T-helper 2 cell treated with Interferon-gamma antibody and Interleukin-4, amounts not matched to agents 100 ng/mL and 5 ng/mL, for 36 hours (primary cell): ENCODE measurements at regions not wholly inside any gene's neighbourhood (a gene's known extent, or its start where the extent isn't known, plus 50 kb on each side); places are given as distances from the start of the nearest gene placed in this dataset.
"Not testable (repeated sequence)": the region's sequence is repeated elsewhere in the genome, so short reads cannot be mapped to it uniquely, and the experiment has no call there.

Experiments
- intact Hi-C: fragments of 100-400 bp; cut with micrococcal nuclease; formaldehyde crosslinking; loops from one replicate; pipeline ENCODE4 v1.15.1; 2023

DNA sequence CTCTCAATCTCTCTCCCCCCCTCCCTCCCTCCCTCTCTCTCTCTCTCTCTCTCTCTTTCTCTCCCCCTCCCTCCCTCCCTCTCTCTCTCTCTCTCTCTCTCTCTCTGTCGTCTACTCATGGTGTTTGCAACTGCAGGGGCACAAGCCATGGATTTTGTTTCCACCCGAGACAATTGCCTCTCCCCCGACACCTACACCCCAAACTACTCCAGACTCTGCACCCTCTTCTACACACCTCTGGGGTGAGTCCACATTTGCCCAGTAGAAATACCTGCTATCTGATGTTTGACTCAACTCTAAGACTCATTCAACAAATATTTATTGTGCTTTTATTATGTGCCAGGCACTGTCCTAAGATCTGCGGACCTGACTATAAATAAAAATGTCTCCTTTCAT, 93.7 kb downstream of the TMEM17 start:
- intact Hi-C loops = loop anchor here (1.0 to 5.0 kb wide), 4 partner anchors 105 to 494 kb away; no protein-coding TSS in a partner anchor

DNA sequence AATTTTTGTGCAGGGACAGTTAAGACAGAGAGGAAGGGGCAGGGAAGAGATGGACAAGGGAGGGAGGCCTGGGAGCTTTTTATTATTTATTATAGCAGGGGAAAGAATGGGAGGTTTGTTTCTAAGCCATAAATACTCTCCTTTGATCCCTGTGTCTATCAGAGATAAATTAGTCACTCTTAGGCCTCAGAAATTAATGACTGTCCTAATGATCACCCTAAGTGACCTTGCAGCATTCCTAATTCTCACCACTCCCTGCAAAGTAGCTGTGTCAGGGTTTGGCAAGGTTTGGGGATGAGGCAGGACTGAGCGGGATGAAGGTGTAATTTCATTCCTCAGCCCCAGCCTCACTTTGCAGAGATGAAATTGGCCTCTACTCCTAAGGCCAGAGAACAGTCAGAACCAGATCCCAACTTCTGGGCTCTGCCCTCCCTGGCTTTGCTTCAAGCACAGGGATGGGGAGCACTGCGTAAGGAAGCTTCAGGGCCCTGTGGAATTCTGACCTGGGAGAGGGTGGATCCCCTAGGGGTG, 95.0 kb downstream of the TMEM17 start:
- intact Hi-C loops = loop anchor here (5.0 kb wide), 1 partner anchor 104 kb away; no protein-coding TSS in a partner anchor

DNA sequence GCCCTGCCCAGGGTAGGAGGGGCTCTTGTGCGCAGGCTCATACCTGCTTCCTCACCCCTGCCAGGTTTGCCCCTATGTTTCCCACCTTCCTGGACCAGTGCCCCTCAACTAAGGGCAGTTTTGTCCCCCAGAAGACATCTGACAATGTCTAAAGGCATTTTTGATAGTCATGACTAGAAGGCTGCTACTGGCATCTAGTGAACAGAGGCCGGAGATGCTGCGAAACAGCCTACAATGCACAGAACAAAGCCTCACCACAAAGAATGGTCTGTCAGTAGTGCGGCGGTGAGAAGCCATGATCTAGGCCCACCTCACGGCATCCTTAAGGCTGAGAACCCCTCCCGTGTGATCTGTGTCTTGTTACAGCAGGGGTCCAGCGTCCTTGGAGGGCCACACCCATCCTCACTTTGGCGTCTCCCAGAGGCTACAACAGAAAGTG, 96.0 kb downstream of the TMEM17 start:
- intact Hi-C loops = loop anchor here (5.0 kb wide), 1 partner anchor 103 kb away; no protein-coding TSS in a partner anchor

DNA sequence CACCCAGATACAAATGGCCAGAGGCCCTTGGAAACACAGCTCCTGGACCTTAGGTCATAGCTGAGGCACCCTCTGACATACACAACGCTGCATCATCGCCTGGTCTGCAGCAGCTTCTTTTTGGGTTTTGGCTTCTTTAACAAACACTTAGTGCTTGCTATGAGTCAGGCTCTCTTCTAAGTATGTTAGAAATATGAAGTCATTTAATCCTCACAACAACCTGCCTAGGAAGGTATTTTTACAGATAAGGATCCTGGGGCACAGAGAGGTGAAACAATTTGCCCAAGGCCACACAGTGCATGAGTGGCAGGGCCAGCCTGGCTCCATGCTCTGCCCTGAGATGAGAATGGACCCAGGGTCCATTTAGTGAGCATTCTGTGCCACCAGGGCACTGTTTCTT, 96.6 kb downstream of the TMEM17 start:
- intact Hi-C loops = no loop called here

DNA sequence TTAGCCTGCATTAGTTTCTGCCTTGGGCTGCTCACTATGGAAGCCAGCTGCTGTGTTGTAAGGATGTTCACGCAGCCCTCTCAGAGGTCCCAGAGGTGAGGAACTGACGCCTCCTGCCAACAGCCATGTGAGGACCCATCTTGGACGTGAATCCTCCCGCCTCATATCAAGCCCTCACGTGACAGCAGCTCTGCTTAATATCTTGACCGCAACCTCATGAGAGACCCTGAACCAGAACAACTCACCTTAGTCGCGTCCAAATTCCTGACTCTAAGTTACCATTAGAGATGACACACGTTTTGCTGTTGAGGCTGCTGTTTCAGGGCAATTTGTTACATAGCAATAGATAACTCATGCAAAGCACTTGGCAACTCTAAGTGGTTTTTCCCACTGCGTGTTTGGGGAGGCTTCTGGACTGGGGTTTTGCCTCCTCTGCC, 97.7 kb downstream of the TMEM17 start:
- intact Hi-C loops = no loop called here

DNA sequence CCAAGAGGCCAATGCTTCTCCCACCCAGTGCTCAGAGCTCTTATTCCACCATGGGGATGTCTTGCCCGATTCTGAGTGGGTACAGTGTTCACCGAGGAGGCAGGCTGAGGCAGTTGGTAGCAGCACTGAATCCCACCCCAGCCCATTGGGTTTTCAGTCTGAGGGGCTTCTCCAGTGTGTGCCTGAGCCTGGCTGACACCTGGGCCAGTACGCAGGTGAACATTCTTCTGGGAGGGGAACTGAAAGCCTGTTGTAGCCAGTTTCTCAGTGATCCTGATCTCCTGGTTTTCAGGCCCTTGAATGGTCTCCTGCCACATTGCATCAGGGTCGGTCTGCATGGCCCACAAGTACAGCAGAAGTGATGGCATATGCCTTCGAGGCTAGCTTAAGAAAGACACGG, 98.2 kb downstream of the TMEM17 start:
- intact Hi-C loops = no loop called here

DNA sequence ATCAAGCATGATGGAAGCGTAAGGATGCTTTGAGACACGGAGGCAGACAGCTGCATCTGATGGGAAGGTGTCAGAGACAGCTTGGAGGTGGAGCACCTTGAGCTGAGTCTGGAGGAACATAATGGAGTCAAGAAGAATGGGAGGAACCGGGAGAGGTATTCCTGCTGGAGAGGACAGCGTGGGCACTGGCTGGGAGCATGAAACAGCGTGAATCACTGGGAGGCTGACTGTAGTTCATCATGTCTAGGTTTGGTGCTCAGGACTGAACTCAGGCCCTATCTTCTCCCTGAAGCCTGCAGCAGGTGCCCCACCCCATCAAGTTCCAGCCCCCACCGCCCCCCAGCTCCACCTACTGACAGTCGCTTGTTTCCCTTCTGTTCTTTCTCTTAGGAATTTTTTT, 98.6 kb downstream of the TMEM17 start:
- intact Hi-C loops = no loop called here

DNA sequence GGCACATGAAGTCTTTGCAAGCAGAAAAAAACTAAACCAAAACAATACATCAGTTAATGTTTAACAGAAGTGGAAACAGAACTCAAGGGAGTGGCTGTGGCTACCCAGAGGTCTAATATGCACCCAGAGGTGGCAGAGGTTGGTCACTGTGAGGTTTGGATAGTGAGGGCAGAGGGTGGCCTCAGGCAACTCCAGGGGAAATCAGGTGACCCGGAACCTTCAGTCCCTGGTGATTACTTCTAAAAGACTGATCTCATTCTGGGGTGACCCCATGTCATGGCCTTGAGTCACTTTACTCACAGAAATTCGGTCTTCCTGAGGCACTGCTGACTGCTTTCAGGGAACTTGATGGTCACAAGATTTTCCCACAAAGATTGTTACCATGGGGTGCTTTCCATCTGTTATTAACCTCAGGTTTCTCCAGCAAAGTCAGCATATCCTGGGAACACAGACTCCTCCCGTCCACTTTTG, 99.4 kb downstream of the TMEM17 start:
- intact Hi-C loops = no loop called here

DNA sequence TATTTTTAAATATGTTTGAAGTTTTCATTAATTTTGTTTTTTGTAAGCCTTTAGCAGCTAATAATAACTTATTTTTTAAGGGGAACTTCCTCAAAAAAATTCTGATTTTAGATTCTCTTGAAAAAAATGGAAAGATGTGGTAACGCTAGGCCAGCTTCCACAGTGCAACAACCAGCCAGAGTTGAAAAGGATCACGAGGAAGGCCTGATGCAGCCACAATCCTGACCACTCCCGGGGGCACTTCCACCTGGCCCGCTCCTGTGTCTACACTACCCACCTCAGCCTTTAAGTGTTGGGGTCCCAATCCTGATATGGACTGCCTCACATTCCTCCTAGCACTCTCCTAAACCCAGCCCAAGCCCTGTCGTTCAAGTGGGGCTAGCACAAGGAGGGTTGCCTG, 101.1 kb downstream of the TMEM17 start:
- intact Hi-C loops = no loop called here

DNA sequence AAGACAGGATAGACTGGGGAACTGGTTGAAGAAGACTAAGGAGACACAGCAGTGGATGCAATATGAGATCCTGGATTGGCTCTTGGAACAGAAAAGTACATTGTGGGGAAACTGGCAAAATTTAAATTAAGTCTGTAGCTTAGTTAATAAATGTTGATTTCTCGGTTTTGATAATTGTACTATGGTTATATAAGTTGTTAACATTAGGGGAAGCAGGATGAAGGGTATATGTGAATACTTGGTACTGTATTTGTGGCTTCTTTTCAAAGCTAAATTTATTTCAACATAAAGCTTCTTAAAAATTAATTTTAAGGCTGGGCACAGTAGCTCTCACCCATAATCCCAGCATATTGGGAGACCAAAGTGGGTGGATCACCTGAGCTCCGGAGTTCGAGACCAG, 103.8 kb downstream of the TMEM17 start:
- intact Hi-C loops = no loop called here

DNA sequence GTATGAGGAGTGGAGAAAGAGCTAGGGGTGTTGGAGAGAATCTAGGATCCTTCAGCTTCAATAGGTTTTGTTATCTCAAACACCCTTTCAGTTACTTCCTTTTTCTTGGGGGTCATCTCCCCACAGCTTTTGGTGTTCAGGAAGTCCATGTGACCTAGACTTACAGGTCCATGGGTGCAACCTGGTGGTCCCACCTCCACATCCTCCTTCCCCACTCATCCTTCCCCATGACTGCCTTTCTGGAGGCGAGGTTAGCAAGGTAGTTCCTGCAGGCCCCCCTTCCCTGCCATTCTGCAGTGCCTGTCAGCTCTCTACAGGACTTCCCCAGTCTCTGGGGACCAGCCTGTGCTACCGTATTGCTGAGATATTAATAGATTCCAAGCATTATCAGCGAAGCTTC, 107.6 kb downstream of the TMEM17 start:
- intact Hi-C loops = no loop called here

DNA sequence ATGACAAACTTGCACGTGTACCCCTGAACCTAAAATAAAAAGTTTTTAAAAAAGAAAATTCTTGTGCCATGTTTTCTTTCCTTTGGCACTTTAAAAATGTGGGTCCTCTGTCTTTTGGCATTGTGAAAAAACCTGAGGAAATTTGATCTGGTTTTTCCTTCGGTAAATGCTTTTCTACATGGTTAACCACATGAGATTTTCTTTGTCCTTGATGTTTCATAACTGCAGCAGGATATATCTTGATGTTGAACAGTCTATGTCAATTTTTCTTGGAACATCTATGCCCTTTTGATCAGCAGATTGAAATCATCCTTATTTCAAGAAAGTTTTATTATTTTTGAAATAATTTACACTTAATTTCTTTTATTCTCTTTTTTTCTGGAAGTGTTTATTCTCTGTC, 109.1 kb downstream of the TMEM17 start:
- intact Hi-C loops = no loop called here

DNA sequence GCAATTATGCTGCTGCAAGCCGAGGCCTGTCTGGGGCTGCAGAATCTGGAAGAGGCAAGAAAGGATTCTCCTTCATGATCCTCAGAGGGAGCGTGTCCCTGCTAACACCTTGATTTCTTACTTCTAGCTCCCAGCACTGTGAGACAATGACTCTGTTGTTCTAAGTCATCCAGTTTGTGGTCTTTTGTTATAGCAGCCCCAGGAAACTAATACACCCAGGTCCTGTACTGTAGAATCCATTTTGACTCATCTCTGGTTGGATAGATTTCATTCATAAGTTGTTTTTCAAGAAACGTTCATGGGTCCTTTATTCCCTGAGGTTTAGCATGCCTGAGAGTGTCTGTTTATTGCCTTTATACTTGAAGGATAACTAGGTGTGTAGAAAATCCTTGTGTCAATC, 112.7 kb downstream of the TMEM17 start:
- intact Hi-C loops = no loop called here

DNA sequence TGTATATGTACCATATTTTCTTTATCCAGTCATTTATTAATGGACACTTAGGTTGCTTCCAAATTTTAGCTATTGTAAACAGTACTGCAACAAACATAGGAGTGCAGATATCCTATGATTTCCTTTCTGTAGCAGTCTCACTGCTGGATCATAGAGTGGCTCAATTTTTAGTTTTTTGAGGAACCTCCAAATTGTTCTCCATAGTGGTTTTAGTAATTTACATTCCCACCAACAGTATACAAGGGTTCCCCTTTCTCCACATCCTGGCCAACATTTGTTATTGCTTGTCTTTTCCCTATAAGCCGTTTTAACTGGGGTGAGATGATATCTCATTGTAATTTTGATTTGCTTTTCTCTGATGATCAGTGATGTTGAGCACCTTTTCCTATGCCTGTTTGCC, 114.3 kb downstream of the TMEM17 start:
- intact Hi-C loops = no loop called here

DNA sequence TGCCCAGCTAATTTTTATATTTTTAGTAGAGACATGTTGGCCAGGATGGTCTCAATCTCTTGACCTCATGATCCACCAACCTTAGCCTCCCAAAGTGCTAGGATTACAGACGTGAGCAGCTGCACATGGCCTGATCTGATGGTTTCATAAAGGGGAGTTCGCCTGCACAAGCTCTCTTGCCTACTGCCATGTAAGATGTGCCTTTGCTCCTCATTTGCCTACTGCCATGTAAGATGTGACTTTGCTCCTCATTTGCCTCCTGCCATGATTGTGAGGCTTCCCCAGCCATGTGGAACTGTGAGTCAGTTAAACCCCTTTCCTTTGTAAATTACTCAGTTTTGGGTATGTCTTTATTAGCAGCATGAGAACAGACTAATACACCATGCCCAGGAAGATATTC, 119.6 kb downstream of the TMEM17 start:
- intact Hi-C loops = not testable (repeated sequence)

DNA sequence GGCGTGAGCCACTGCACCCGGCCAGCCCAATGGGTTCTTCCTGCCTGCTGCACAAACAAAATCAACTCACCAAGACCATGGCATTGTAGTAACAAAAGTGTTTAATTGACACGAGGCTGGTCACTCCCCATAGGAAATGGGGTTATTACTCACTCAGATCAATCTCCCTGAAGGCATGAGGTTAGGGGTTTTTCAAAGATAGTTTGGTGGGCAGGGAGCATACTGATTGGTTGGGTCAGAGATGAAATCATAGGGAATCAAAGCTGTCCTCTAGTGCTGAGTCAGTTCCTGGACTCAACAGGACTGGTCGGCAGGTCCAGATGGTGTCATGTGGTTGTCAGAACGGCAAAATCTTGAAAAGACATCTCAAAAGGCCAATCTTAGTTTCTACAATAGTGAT, 122.1 kb downstream of the TMEM17 start:
- intact Hi-C loops = no loop called here

DNA sequence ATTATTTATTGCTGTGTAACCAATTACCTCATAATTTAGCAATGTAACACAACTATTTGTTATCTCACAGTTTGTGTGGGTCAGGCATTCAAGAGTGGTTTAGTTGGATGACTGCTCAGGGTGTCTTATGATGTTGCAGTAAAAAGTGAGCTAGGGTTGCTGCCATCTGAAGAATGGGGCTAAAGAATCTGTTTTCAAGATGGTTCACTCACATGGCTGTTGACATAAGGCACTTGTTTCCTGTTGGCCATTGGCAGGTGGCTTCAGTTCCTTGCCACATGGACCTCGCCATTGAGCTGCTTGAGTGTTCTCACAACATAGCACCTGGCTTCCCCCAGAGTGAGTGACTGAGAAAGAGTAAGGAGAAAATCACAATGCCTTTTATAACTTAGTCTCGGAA, 123.2 kb downstream of the TMEM17 start:
- intact Hi-C loops = no loop called here

DNA sequence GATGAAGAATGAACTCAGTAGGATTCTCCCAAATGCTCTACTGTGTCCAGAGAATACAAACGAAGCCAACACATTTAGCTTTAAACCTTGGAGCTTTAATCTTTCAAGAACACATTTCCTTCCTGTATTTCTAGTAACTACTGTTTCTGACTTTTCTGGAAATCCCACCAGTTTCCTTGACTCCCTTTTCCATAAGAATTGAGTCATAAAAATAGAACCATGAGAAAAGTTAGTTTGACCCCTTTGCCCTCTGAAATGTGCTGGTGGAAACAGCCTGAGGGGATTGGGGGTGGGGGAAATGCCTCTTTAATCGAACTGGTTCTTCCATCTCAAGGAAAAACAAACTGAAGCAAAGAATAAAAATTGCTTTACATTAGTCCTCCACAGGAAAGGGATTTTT, 123.9 kb downstream of the TMEM17 start:
- intact Hi-C loops = no loop called here

DNA sequence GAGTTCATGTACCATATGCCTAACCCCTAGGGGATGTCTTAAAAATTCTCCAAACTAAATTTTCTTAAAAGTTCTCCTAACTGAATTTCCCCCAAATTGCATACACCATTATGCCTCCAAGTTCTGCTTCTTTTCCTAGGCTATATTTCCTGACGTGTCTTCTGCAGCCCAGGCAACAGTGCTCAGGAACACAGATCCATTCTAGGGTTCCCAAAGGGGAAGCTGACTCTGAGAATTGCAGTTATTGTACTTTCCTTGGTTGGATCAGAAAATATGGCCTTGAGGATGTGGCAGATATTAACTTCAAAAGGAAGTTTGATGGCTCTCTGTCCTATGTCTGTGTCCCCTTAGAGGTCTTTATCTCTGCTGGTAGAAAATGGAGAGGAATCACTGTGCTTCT, 124.3 kb downstream of the TMEM17 start:
- intact Hi-C loops = no loop called here

DNA sequence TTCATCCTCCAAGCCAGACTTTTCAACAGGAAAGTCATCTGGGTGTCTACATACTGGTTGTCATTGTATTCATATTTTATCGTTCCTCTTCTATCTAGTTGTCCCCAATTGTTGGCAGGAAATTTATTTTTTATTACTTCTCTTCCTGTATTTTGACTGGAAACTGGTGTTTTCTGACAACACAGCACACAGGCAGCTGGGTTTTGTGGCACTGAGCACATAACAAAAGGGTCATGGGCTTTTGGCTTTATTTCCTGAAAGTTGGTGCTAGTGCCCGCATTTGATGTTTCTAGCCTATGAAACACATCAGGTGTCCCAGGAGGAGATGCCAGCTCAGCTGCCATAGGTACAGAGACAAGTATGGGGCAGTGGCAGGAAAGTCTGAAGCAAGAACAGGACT, 126.4 kb downstream of the TMEM17 start:
- intact Hi-C loops = no loop called here

DNA sequence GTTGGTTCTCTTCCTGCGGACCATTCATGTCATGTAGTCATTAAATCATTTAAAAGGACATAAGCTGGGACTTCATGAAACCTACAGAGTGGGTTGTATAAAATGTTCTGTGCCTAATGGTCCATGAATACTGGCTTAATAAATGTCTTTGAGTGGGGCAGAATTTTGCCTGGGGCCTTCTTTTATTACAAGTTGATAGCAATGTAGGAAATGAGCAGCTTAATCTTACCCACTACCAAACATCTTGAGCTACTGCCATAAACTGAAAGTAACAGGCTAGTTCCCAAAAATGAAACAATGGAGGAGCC, 130.9 kb downstream of the TMEM17 start:
- intact Hi-C loops = no loop called here

DNA sequence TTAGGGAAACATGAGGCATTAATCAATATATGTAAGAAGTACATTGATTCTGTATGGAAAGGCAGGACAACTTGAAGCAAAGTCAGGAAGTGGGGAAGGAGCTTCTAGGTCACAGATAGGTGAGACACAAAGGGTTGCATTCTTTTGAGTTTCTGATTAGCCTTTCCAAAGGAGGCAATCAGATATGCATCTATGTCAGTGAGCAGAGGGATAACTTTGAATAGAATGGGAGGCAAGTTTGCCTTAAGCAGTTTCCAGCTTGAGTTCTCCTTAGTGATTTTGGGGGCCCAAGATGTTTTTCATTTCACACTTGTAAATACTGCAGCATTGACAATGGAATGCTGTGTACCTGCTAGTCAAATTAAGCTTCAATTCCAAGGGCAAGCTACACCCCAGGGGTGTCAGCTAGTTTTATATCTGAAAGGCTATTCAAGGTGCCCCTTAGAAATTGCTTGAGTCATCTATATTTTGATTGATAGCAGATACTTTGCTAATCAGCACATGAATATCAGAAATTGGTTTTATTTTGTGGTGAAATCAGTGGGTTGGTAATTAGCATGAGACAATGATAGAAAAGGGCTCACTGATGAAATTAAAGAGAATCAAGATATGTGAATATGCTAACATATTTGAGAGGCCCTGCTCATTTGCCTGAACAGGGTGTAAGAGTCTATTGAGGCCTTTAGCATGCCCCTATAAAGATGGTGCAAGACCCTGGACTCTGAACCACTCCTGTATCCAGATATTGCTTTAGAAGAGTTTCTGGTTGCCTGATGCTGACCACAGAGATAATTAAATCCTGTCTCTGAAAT, 131.5 kb downstream of the TMEM17 start:
- intact Hi-C loops = no loop called here

DNA sequence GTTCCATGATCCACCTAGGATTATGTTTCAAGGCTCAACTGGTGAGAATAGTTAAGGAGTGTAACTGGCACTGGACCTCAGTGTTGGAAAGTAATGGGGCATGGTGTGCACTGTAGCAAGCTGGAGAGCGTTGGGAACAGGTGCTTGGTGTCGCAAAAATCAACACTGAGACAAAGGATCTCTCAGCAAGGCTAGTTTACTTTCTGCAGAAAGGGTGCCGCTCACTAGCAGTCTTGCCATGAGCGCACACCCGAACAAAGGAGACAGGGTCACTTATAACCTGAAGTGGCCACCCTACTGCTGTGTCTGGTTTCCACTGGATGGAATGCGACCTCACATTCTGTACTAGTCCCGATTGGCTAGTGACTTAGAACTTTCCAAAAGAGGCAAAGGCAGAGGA, 133.2 kb downstream of the TMEM17 start:
- intact Hi-C loops = no loop called here
